ENCODE measurements at regions not wholly inside any gene's neighbourhood (a gene's known extent, or its start where the extent isn't known, plus 50 kb on each side); places are given as distances from the start of the nearest gene placed in this dataset.
"Not testable (repeated sequence)": the region's sequence is repeated elsewhere in the genome, so short reads cannot be mapped to it uniquely, and the experiment has no call there.

DNA sequence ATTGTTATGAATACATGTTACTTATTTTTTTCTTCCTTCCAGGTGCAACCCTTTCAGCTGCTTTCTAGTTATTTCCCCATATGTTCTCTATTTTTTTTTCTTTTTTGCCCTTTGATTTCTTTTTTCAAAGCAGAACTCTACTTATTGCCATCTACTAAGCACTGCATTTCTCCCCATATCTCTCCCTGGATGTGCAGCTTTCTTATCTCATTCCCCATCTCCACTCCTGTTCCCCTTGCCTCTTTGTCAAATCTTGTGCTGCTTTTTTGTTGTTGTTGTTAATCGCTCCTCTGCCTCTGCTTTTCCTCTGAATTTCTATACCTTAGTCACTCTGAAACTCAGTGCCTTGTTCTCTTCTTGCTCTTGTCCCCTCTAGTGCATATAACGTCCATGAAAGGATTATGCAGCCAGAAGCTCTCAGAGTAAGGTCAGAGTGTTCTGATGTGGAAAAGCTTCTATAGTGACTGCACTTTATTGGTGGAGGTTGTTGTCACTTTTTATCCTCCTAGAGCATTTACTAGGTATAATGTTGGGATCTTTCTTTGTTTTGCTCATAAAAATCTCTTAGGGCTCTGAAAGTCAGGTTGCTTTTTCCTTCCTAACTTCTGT lies 51.1 kb upstream of the JADE1 start:
- no peak for DNase-seq (ENCODE audit: low read depth, low spot score)

DNA sequence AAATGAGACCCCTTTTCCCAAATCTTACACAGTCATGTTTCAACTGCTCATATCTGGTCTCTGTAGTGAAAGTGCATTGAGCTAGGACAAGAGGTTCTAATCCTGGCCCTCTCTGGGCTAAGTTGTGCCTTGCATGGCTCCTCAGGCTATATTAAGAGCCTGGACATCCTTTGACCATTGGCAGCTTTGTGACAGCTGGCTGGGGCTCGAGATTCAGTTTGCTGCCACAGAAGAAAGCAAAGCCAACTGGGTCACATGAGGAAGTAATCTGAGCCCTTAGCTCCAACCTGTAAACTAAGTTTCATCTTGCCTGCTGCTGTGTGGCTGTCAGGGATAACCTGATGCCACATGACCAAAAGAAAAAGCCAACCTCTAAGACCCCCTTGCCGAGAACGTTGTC lies 51.8 kb upstream of the JADE1 start:
- DNase-seq (ENCODE audit: low read depth, low spot score): no peak

DNA sequence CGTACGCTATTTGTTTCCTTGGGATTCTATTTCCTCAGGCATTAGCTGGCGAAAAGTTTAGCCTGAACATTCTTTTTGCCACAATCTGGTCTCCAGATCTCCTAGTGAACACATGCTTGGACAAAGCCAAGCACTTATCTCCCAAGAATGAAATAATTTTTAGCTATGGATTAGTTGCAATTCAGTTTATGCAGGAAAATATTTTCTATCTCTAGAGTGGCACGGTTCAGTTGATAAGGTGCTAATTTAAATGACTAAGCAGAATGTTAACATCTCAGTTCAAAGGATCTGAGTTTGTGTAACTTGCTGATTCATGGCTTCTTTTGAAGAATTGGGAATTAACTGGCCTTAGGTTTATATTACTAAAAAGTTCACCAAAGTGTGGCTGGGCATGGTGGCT lies 58.1 kb upstream of the JADE1 start:
- no peak for DNase-seq (ENCODE audit: low read depth, low spot score)

DNA sequence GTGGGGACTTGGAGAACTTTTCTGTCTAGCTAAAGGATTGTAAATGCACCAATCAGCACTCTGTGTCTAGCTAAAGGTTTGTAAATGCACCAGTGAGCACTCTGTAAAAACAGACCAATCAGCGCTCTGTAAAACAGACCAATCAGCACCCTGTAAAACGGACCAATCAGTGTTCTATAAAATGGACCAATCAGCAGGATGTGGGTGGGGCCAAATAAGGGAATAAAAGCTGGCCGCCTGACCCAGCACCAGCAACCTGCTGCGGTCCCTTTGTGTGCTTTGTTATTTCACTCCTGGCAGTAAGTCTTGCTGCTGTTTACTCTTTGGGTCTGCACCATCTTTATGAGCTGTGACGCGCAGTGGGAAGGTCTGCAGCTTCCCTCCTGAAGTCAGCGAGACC lies 67.8 kb upstream of the JADE1 start:
- not testable (repeated sequence) for DNase-seq (ENCODE audit: low read depth, low spot score)

DNA sequence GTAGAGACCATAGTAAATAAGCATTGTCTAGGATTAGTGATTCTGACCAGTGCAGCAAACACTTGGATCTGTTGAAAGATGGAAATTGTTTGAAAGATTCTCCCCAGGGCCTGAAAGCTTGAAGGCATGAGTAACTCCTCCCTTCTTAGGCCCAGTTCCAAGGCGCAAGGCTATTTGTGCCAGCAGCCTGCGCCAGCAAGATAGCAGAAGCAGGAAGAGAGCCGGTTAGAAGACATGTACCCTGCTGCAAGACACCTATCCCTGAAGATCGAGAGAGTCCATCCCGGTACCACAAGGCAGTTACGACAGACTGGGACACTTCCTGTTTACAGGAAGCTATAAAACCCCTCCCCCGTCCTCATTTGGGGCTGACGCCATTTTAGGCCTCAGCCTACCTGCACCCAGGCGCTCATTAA lies 72.4 kb upstream of the JADE1 start:
- no peak for DNase-seq (ENCODE audit: low read depth, low spot score)

DNA sequence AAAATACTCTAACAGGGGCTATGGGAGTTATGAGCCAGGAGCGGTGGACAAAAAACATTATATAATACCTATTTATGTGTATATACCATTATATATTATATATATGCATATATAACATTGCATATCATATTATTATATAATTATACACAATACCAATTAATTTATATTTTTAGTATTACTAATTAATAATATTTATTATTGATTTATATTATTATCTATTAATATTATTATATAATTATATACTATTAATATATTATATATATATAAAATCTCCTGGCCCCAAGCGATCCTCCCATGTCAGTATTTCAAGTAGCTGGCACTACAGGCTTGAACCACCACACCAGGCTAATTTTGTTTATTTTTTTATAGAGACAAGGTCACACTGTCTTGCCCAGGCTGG lies 73.8 kb upstream of the JADE1 start:
- no peak for DNase-seq (ENCODE audit: low read depth, low spot score)

DNA sequence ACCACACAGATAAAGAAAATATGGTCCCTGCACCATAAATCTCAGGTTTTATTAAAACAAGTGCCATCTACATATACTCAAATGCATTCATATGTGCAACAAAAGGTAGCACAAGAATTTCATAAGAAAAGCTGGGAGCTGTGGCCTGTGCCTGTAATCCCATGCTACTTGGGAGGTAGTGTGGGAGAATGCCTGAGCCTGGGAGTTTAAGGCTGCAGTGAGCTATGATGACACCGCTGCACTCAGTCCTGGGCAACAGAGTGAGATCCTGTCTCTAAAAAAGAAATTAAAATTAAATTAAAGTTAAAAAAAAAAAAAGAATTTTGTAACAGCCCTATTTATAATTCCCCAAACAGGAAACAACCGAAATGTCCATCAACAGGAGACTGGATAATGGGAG lies 81.3 kb upstream of the JADE1 start:
- no peak for DNase-seq (ENCODE audit: low read depth, low spot score)

DNA sequence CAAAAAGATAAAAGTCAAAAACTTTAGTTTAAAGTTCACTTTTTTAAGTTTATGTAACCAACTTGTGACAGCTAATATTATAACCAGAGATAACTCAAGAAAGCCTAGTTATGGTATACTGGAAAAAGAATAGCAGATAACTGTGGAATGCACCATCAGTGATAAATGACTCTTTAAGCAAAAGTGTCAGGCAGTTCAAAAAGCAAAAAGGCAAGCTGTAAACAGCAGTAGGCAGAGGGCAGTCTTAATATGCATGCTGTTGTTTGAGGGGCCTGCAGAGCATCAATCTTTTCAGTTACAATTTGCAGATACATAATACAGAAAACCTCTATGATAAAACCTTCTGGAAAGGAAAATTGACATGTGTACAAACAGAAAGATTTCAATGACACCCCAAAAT lies 81.8 kb upstream of the JADE1 start:
- no peak for DNase-seq (ENCODE audit: low read depth, low spot score)

DNA sequence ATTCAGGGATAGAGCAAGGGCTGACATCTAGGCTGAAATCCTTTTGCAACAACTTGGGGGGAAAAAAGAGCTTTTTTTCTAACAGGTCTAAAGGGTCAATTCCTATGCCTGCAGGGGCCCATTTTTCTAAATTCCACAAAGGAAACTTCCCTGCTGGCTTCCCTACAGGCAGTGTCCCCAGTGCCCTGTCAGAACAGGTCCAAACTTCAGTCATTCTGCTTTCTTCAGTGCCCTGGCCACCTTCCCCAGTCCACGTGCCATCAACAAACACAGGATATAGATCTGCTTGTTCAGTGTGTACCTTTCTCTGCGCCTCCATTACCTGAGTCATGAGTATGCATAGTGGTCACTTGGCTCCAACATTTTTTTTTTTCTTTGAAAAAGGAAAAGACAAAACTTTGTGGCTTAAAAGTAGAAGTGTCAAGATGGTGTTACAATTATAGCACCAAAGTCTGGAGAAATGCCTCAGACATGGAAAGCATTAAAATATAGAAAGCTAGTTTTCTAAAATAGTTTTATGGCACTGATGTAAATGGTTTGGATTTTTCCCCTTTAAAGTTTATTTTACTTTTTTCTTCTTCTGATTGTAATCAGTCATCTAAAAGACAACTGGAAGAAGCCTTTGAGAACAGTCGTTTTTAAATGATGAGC lies 84.0 kb upstream of the JADE1 start:
- no peak for DNase-seq (ENCODE audit: low read depth, low spot score)

DNA sequence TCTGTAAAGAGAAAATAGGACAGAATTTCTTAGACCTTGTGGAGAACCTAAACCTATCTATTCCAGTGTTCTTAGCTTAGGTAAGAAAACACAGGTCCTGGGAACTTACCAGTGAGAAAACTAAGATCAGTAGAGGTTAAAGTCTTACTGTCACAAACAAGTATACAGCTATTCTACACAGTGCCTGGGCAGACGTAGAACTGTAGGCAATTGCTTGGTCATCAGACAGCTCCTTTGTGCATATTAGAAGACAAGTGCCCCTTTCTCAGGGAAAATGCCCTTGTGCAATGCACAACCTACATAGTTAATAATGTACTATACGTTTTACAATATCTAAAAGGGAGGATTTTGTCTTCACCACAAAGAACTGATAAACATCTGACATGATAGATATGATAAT lies 86.6 kb upstream of the JADE1 start:
- DNase-seq (ENCODE audit: low read depth, low spot score): no peak

DNA sequence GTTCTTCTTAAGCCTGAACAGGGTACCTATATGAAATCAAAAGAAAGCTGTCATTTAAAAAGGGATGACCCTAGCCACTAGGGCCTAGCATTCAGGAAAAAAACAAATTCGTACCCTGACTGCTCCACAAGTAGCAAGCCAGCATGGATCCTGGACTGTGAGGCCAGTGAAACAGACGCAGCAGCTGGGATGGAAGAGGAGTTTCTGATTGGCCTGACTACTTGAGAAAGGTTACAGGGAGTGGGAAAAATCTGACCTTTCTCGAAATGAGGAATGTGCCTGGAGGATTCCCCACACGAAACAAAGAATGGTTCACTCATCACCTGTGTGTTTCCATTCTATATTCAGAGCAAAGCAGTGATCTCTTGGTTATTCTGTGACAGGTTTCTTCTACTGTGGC lies 87.6 kb upstream of the JADE1 start:
- no peak for DNase-seq (ENCODE audit: low read depth, low spot score)

DNA sequence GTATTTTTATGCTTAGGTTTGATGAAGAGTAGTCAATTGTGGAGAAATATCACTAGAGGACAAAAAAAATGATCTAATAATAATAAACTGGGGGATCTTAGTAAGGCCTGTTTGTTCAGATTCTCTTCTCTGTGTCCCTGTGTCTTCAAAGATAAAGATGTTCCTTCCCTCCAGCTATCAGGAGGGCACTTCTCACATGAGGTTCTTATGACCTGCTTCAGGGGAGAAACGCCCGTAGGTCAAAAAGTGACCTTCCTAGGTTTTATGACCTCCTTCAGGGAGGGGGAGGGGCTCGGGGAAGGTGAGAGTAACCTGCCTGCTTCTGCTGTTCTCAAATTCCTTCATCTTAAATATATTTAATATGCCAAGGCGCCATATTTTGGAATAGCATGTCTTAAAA lies 89.2 kb upstream of the JADE1 start:
- no peak for DNase-seq (ENCODE audit: low read depth, low spot score)

DNA sequence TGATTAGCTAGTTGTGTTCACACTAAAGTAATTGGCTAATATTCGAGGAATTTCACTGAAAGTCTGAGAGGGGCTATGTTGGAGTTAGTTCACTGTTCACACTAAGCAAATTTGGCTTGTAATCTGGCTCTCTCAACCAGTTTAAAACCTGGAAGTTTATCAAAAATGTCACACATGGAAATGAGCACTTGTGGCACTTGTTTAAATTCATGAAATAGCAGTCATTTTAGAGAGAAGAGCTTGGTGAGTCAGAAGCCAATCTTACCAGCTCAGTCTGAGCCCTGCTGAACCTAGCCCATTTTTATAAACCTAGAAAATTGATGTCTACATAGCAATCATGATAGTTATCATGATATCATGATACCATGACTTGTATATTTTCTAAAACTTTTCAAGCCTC lies 90.7 kb upstream of the JADE1 start:
- DNase-seq (ENCODE audit: low read depth, low spot score): no peak

DNA sequence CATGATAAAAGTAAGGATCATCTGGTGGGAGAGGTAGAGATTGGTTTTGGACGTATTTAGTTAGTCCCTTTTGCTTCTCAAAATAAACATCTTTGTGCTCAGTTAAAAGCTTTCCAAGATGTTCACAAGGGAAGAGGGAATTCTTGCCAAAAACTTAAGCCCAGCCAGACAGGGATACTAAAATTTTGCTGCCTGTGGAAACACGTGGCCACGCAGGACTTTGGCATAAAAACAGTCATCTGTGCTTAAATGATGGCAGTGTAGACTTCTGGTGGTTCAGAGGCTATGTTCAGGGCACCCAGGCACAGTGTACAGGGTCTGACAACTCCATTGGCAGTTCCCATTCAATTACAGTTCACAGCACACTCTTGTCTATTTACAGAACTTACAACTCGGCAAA lies 93.2 kb upstream of the JADE1 start:
- no peak for DNase-seq (ENCODE audit: low read depth, low spot score)

DNA sequence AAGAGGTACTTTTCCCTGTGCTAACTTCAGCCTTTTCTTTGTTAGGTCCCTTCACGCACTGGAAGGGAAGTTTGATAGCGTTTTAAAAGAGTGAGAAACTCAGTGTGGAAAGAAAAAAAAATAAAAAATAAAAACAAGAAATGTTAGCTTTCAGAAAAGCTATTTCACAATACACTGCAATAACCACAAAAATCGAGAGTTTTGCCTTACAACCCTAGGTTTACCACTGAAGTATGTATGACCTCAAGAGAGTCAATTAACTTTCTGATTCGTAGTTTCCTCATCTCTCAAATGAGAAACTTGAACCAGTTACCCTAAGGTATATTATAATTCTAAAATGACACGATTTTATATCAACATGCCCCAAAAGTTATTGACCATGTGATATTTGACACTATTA lies 93.9 kb upstream of the JADE1 start:
- no peak for DNase-seq (ENCODE audit: low read depth, low spot score)

DNA sequence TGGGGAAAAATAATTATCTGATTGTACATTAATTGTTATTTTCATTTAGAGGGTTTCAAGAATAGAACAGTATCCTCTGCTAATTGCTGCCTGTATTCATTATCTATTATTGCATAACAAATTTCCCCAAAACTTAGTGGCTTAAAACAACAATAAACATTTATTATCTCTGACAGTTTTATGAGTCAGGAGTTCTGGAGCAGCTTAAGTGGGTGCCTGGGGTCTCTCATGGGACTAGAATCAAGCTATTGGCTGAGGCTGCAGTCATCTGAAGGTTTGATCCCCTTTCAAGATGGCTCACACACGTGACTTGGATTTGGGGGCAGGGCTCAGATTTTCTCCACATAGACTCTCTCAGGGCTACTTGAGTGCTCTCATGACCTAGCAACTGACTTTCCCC lies 98.1 kb upstream of the JADE1 start:
- no peak for DNase-seq (ENCODE audit: low read depth, low spot score)

DNA sequence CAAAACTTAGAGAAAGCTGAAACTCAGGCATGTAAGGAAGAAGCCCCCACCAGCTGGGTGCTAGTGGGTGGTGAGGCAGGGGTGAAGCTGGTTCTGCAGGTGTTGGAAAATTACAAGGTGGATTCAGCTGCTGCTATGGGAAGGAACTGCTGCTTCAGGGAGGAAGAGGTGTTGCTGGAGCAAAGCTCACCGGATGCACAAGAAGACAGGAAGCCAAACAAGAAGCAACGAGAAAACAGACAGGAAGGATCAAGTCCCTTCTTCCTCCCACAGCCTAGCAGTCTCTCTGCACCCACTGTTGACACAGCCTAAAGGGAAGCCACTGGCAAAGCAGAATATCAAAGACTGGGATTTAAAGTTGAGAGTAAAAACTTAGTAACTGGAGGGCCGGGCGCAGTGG lies 100.2 kb upstream of the JADE1 start:
- DNase-seq (ENCODE audit: low read depth, low spot score): no peak

DNA sequence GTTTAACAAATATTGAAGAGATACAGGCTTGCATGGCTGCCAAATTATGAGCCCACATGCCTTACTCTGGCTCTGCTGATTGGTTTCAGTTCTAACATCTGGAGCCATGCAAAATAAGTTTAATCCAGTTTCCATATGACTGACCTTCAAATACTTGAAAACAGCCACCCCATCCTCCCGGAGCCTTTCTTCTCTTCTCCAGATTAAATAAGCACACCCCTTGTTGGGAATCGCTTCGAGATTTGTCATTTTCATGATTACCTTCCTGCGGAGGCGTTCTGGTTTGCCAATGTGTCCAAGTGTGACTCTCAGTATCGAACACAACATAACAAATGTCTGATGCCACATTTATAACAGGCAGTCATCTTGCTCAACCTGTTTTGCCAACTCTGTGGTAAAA lies 101.6 kb upstream of the JADE1 start:
- no peak for DNase-seq (ENCODE audit: low read depth, low spot score)

DNA sequence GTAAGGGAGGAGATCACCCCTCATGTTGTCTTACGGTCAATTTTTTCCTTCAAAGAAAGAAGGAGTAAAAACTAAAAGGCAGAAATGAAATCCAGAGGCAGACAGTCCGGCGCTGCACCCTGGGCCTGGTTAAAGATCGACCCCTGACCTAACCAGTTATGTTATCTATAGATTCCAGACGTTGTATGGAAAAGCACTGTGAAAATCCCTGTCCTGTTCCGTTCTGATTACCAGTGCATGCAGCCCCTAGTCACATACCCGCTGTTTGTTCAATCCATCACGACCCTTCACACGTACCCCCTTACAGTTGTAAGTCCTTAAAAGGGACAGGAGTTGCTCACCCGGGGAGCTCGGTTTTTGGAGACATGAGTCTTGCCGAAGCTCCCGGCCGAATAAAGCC lies 105.6 kb upstream of the JADE1 start:
- no peak for DNase-seq (ENCODE audit: low read depth, low spot score)

DNA sequence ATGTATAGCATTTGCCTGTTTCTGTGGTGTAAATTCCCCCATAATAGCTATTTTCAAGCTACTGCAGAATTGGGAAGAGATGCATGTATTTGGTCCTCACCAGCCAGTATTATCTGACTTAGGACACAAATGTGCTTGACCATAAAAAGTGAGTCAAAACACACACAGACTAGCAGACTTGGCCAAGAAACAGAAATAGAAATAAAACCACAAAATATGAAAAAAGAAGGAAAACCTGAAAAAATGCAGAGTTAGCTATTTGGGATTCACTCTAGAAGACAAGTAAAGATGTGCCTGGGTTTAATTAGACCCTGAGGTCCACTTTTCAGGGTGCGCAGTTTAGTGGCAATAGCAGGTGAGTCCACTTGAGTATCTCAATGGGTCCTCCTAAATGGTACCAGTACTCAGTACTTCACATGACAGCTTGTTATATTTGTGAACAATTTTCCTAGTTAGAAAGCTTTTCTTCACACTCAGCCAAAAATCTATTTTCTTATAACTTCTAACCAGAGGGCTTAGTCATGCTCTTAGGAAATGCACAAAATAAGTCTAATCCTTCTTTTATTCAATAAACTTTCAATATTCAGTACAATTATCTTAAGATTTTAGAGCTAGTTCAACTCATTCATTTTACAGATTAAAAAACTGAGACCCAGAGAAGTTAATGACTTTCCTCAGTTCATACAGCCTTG lies 108.7 kb upstream of the JADE1 start:
- DNase-seq (ENCODE audit: low read depth, low spot score): no peak

DNA sequence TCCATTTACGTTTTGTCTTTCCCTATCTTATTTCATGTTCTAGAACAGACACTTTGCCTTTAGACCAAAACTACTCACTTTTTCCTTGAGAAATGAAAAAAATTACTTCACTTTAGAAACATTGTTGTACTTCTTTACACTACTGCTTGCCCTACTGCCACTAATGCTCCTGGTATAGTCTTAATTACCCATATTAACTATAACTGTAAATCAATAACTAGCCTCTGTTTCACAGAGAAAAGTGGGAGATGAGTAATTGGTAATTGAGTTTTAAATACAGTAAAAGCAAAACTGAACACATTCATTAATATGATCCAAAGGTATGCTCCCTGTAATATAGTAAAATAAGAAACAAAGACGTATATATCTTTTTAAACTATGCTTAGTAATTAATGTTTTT lies 111.1 kb upstream of the JADE1 start:
- no peak for DNase-seq (ENCODE audit: low read depth, low spot score)

DNA sequence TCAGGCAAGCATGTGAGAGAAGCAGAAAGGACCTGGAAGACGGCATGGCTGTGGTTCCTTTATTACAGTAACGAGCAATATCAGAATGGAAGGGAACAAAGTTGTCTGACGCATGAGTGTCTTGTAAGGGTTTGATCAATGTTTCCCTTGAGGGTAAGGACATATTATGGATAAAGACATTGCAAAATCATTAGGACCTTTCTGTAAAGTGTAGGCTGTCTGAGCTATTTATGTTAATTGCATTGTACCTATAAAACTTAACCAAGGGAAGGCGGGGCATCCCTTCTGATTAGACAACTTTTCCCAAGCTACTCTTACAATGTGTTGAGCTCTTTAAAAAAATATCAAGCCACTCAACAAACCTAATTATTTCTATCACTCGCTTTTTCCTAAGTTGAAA lies 112.2 kb upstream of the JADE1 start:
- DNase-seq (ENCODE audit: low read depth, low spot score): no peak

DNA sequence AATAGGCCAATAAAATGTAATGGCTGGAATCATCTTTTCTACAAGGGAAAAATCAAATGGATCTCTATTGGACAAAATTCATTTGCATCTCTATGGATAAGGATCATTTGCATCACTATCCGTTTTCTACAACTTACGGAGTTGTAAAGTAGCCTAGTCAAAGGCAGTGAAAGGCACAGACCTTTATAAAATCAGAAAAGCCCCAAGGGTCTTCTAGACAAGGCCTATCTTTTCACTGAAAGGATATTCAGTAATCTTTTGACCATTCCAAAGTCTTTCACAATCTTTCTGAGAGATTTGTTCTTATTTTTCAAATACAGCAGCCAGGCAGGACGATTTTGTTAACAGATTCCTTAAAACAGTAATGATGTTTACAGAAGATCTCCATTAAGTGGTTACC lies 119.5 kb upstream of the JADE1 start:
- no peak for DNase-seq (ENCODE audit: low read depth, low spot score)

Measured in pulmonary artery endothelial cell (primary cell).